Neural progenitor cell (in vitro differentiated cells): ENCODE measurements at regions not wholly inside any gene's neighbourhood (a gene's known extent, or its start where the extent isn't known, plus 50 kb on each side); places are given as distances from the start of the nearest gene placed in this dataset.
"Not testable (repeated sequence)": the region's sequence is repeated elsewhere in the genome, so short reads cannot be mapped to it uniquely, and the experiment has no call there.

Experiments used
- EZH2 ChIP-seq: fragments of 200-600 bp; sonication (generic); IDR thresholded peaks from 2 replicates; pipeline ENCODE4 v1.6.1; 2017; ENCODE audit warnings: antibody characterized with exemption, mild to moderate bottlenecking, moderate library complexity
- EZH2phosphoT487 ChIP-seq: fragments of 200-600 bp; sonication (generic); IDR thresholded peaks from 2 replicates; pipeline ENCODE4 v1.6.1; 2017; ENCODE audit warnings: antibody characterized with exemption
- TF ChIP-seq, protein P1 (sequence below): fragments of 200-600 bp; sonication (generic); IDR thresholded peaks from 2 replicates; pipeline ENCODE4 v1.5.1; 2017; ENCODE audit warnings: antibody characterized with exemption, mild to moderate bottlenecking

- TF ChIP-seq, protein P1, sequence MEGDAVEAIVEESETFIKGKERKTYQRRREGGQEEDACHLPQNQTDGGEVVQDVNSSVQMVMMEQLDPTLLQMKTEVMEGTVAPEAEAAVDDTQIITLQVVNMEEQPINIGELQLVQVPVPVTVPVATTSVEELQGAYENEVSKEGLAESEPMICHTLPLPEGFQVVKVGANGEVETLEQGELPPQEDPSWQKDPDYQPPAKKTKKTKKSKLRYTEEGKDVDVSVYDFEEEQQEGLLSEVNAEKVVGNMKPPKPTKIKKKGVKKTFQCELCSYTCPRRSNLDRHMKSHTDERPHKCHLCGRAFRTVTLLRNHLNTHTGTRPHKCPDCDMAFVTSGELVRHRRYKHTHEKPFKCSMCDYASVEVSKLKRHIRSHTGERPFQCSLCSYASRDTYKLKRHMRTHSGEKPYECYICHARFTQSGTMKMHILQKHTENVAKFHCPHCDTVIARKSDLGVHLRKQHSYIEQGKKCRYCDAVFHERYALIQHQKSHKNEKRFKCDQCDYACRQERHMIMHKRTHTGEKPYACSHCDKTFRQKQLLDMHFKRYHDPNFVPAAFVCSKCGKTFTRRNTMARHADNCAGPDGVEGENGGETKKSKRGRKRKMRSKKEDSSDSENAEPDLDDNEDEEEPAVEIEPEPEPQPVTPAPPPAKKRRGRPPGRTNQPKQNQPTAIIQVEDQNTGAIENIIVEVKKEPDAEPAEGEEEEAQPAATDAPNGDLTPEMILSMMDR: not testable (repeated sequence)
- not testable (repeated sequence) for TF ChIP-seq EZH2, EZH2phosphoT487
Measured at GRCh38 chr14:40677206-40677605, 929.5 kb upstream of the LRFN5 start.
